BE2C (cell line): ENCODE measurements at regions not wholly inside any gene's neighbourhood (a gene's known extent, or its start where the extent isn't known, plus 50 kb on each side); places are given as distances from the start of the nearest gene placed in this dataset.

Experiments used
- DNase-seq: peaks from one replicate; pipeline ENCODE4 v3.0.0-alpha.2; 2020
- H3K27me3 ChIP-seq: fragments of 250-450 bp; sonication (Bioruptor Pico); 2 replicates; pipeline ENCODE4 v1.5.1; 2020; ENCODE audit warnings: mild to moderate bottlenecking
- H3K36me3 ChIP-seq: fragments of 250-450 bp; sonication (Bioruptor Pico); 2 replicates; pipeline ENCODE4 v1.5.1; 2020; ENCODE audit warnings: mild to moderate bottlenecking
- H3K4me1 ChIP-seq: fragments of 250-450 bp; sonication (Bioruptor Pico); 2 replicates; pipeline ENCODE4 v1.5.1; 2020
- H3K4me3 ChIP-seq: 2 replicates; pipeline ENCODE4 v1.5.1; 2011; ENCODE audit warnings: low read depth, low read length
- H3K9me3 ChIP-seq: fragments of 250-450 bp; sonication (Bioruptor Pico); 2 replicates; pipeline ENCODE4 v1.5.1; 2020
- TF ChIP-seq, protein P1 (sequence below): IDR thresholded peaks from 2 replicates; pipeline ENCODE4 v1.5.1; 2012; ENCODE audit warnings: mild to moderate bottlenecking, low read depth, low read length

DNA sequence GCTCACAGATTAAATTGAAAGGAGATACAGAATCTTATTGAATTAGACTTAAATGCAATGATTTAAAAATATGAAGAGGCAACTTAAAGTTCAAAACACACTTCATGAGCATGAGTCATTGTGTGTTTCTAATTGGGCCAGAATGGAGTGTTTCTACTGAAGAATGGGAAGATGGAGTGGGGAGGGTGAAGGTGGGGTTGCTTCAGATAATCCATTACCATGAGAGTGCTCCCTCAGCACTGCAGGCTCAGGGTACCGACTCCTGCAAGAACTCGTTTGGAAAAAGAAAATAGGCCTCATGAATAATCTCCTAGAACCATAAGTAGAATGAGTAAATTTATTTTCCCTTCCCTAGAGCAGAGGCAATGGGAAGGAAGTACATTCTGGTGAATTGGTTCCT, 372.8 kb downstream of the TOX3 start:
- no peaks in the 10 kb centered on the region for H3K4me1 ChIP-seq
- no peak for DNase-seq
- H3K36me3 ChIP-seq, result no peaks in the 10 kb centered on the region
- no peaks in the 10 kb centered on the region for H3K27me3 ChIP-seq
- no peaks in the 10 kb centered on the region for H3K9me3 ChIP-seq
- TF ChIP-seq, protein P1, sequence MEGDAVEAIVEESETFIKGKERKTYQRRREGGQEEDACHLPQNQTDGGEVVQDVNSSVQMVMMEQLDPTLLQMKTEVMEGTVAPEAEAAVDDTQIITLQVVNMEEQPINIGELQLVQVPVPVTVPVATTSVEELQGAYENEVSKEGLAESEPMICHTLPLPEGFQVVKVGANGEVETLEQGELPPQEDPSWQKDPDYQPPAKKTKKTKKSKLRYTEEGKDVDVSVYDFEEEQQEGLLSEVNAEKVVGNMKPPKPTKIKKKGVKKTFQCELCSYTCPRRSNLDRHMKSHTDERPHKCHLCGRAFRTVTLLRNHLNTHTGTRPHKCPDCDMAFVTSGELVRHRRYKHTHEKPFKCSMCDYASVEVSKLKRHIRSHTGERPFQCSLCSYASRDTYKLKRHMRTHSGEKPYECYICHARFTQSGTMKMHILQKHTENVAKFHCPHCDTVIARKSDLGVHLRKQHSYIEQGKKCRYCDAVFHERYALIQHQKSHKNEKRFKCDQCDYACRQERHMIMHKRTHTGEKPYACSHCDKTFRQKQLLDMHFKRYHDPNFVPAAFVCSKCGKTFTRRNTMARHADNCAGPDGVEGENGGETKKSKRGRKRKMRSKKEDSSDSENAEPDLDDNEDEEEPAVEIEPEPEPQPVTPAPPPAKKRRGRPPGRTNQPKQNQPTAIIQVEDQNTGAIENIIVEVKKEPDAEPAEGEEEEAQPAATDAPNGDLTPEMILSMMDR, result no peak
- H3K4me3 ChIP-seq, result no peak overlapping the region

DNA sequence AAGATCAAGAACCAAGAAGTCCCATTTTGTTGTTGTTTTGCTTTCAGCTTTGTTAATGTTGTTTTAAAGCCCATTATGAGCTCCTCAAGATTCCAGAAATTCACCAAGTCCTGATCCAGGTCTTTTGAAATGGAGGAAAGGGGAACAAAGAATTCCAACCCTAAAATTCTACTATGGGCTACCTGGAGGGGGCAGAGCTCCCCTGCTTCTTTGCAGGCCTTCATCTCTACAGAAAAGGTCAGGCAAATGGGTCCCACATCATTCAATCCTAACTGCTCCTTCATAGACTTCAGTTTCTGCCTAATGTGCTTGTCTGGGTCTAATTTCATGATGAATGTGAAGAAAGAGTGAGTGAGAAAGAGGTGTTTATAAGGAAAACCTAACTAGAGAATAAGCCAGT, 375.5 kb downstream of the TOX3 start:
- Histone ChIP-seq H3K36me3 (no peaks in the 10 kb centered on the region), H3K4me1 (no peaks in the 10 kb centered on the region), H3K9me3 (no peaks in the 10 kb centered on the region), H3K4me3 (no peak overlapping the region), H3K27me3 (no peaks in the 10 kb centered on the region; the same call in none of the 2 replicates)
- no peak for DNase-seq
- TF ChIP-seq, protein P1, result no peak

DNA sequence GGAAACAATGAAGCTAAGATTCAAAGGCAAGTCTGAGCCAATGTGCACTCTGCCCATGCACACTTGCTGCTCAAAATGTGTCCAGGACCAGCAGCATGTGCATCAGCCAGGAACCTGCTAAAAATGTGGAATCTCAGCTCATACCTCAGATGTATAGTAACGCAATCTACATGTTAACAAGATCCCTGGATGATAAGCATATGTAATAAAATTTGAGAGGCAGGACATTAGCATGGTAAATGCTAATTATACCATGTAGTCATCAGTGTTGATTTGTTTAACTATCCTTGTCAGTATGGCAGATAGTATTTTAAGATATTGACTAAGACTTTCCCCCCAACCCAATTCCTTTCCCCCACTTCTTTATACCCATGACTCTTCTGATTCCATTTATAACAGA, 379.6 kb downstream of the TOX3 start:
- no peaks in the 10 kb centered on the region; the same call in none of the 2 replicates for H3K27me3 ChIP-seq
- H3K9me3 ChIP-seq, result no peaks in the 10 kb centered on the region
- DNase-seq, result no peak
- H3K4me3 ChIP-seq, result no peak overlapping the region
- H3K36me3 ChIP-seq, result no peaks in the 10 kb centered on the region
- TF ChIP-seq, protein P1, result no peak
- H3K4me1 ChIP-seq, result no peaks in the 10 kb centered on the region

DNA sequence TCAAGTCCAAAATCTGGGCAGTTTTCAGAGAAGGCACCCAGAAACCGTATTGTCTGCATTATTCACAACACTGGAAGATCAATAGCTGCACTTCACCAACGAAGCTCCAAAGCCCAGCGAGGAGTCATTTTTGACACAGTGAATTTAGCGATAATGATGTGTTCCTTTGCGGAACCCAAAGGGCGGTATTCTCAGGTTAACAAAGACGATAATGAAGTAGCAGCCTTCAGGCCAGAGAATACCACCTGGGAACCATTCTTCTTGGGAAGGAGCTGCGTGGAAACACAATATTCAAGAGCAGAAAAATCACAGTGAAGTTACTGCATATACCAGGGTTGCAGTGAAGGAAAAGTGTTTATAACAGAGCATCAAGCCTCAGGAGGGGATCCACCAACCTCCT, 381.0 kb downstream of the TOX3 start:
- TF ChIP-seq, protein P1, result no peak
- Histone ChIP-seq H3K4me3 (no peak overlapping the region), H3K27me3 (no peaks in the 10 kb centered on the region; the same call in none of the 2 replicates), H3K36me3 (no peaks in the 10 kb centered on the region), H3K9me3 (no peaks in the 10 kb centered on the region), H3K4me1 (no peaks in the 10 kb centered on the region)
- DNase-seq, result no peak

DNA sequence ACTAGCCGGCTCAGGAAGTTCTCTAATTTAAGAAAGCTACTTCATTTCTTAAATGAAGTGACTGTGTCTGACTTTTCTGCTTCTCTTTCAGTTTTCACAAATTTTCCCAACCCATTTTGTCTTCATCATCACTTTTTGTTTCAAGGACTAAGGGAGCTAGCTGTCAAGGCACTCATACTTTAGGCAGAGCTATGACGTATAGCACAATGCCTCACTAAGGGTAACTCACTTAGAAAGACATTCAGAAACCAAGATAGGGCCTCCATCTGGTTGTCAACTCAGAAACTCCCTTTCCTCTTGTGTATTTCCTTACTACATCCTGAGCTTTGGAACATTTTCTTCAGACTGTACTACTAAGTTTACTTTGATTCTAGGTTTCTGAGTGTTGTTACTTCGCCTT, 397.9 kb downstream of the TOX3 start:
- Histone ChIP-seq H3K36me3 (no peaks in the 10 kb centered on the region), H3K9me3 (no peaks in the 10 kb centered on the region), H3K4me3 (no peak overlapping the region), H3K27me3 (no peaks in the 10 kb centered on the region), H3K4me1 (no peaks in the 10 kb centered on the region)
- TF ChIP-seq, protein P1, result no peak
- no peak for DNase-seq

DNA sequence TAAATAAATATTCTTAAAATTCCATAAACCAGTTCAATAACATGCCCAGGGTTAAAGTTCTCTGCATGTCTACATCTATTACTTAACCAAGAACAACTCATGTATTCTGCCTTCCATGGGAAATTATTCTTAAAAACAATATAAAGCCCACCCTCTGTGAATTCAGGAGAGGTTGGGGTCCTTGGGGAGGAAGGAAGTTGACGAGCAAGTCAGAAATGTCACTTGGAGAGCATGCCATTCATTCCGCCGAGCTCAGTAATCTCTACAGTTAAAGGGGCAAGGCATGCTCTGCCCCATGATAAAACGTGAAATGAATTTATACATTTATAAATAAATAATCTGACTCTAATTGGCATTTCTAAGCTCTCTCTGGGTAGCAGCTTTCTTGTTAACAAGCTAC, 405.1 kb downstream of the TOX3 start:
- Histone ChIP-seq H3K27me3 (no peaks in the 10 kb centered on the region), H3K4me1 (no peaks in the 10 kb centered on the region), H3K4me3 (no peak overlapping the region), H3K36me3 (no peaks in the 10 kb centered on the region), H3K9me3 (no peaks in the 10 kb centered on the region)
- TF ChIP-seq, protein P1, result no peak
- no peak for DNase-seq
